HG02623 (cell line): ENCODE measurements at regions not wholly inside any gene's neighbourhood (a gene's known extent, or its start where the extent isn't known, plus 50 kb on each side); places are given as distances from the start of the nearest gene placed in this dataset.
"Not testable (repeated sequence)": the region's sequence is repeated elsewhere in the genome, so short reads cannot be mapped to it uniquely, and the experiment has no call there.

Experiments used
- ATAC-seq: cut with Tn5 transposase; IDR thresholded peaks from one replicate; pipeline ENCODE4 v1.9.1; 2021; ENCODE audit warnings: moderate library complexity; ENCODE audit not compliant: unreplicated experiment

DNA sequence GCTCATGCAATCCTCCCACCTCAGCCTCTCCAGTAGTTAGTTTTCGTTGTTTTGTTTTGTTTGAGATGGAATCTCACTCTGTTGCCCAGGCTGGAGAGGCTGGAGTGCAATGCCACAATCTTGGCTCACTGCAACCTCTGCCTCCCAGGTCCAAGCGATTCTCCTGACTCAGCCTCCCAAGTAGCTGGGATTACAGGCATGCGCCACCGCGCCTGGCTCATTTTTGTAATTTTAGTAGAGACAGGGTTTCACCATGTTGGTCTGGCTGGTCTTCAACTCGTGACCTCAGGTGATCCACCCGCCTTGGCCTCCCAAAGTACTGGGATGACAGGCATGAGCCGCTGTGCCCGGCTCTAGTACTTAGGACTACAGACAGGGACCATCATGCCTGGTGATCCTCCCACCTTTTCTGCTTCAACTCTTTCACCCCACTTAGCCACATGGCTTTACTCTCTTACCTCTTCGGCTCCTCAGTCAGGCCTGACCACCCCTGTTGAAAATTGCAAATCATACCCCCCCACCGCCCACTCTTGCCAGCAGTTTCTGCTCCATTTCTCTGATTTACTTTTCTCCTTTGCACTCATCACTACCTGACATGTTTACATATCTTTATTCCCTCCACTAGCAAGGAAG is 157.1 kb upstream of the GRK3 start:
- no peak for ATAC-seq

- ATAC-seq: no peak
Observed at GRCh38 chr22:25407859-25408229, 156.6 kb upstream of the GRK3 start.

DNA sequence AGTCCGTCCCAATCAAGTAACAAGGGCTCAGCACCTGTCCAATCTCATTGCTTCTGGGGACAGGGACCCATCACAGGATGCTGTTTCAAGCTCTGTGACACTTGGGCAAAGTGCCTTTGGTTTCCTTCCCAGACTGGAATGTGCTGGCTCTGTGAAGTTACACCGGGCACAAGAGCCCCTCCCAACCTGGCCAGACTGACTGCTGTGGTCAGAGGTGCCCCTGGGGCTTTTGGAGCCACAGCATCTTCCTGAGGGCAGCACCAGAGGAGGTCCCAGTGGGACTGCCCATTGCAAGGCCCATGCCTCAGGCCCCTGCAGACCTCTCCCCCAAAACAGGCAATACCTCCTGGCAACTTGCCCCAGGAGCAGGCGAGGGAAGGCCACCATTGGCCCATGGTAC is 155.2 kb upstream of the GRK3 start:
- no peak for ATAC-seq

GRCh38 chr22:25410849-25411248 is 153.6 kb upstream of the GRK3 start:
- ATAC-seq: no peak

DNA sequence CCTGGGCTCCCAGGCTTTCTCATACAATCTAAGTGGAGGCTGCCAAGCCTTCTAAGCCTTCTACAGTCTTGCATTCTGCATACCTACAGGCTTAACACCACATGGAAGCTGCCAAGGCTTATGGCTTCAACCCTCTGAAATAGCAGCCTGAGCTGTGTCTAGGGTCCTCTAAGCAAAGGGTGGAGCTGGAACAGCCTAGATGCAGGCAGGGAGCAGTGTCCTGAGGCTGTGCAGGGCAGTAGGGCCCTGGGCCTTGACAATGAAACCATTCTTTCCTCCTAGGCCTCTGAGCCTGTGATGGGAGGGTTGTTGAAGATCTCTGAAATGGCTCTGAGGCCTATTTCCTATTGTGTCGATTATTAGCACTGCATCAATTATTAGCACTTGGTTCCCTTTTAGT is 150.9 kb upstream of the GRK3 start:
- no peak for ATAC-seq

GRCh38 chr22:25415731-25416130 is 148.7 kb upstream of the GRK3 start:
- ATAC-seq: not testable (repeated sequence)

DNA sequence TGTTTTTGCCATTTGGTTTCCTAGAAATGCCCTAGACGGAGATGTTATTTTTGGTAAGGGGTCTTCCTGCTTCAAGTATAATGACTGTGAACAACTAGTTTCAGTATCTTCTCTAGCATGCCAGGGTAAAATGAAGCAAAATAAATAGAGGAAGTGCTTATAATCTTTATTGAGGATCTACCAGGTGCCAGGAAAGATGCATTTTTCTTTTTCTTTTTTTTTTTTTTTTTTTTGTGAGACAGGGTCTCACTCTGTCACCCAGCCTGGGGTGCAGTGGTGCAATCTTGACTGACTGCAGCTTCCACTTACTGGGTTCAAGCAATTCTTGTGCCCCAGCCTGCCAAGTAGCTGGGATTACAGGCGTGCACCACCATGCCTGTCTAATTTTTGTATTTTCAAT is 146.6 kb upstream of the GRK3 start:
- ATAC-seq: not testable (repeated sequence)

DNA sequence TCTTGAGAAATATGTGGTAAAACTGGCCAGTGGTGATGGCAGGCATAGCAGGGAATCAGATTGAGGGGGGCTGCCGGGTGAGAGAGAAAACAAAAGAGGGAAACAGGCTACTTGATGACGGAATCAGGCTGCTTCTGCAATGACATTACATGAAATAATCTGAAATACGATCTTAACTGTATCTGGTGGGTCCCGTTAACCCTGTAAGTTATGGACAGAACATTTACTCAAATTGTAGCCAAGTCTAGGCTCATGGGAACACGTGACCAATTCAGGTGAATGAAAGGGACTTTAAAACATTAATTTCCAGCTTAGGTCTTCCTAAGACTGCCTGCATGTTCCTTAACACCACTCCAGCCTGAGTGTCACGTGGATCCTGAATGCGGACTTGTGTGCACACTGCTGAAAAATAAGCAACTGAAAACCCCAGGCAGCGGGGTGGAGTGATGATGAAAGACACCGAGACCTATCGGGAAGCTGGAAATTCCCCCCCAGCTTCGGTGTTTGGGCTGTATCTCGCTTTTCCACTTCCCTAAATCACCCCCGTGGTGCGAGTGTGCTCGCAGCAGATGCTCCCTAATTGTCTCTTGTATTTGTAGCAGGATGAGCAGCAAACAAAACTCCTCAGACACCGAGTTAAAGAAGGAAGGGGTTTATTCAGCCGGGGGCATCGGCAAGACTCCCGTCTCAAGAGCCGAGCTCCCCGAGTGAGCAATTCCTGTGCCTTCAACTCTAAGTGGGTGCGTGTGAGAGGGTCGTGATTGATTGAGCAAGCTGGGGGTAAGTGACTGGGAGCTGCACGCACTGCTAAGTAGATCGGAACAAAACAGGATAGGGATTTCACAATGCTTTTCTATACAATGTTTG is 145.0 kb upstream of the GRK3 start:
- ATAC-seq: no peak

DNA sequence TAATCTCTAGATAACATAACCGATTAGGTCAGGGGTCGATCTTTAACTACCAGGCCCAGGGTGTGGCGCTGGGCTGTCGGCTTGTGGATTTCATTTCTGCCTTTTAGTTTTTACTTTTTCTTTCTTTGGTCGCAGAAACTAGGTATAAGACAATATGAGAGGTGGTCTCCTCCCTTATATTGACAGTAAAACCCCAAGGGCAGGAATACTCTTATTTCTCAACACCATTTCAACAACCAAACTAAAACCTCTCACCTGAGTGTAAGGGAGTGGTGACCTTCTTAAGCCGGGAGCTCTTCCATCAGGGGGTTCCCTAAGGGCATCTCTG is 144.4 kb upstream of the GRK3 start:
- ATAC-seq: not testable (repeated sequence)

DNA sequence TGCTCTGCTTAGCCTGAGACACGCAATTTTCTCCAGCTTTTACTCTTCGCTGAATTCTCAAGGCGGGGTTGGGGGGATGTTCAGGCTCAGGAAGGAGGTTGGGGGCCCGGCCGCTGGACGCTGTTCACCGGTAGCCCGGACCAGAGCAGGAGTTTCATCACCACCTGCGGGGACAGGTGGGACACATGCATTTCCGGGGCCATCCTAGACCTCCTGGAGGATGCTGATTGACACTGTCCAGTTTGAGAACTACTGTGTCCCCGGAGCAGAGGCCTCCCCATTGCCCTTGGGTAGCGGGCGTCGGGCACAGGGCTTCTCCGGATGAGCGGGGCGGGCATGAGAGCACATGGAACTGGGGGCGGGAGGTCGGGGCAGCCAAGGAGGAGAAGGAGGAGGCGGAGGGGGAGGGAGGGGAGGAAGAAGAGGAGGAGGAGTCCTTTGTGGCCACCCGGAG is 144.0 kb upstream of the GRK3 start:
- ATAC-seq: no peak

GRCh38 chr22:25420925-25421904 is 143.3 kb upstream of the GRK3 start:
- ATAC-seq: no peak

GRCh38 chr22:25426530-25427308 is 137.8 kb upstream of the GRK3 start:
- not testable (repeated sequence) for ATAC-seq

GRCh38 chr22:25431637-25432342 is 132.7 kb upstream of the GRK3 start:
- ATAC-seq: not testable (repeated sequence)

DNA sequence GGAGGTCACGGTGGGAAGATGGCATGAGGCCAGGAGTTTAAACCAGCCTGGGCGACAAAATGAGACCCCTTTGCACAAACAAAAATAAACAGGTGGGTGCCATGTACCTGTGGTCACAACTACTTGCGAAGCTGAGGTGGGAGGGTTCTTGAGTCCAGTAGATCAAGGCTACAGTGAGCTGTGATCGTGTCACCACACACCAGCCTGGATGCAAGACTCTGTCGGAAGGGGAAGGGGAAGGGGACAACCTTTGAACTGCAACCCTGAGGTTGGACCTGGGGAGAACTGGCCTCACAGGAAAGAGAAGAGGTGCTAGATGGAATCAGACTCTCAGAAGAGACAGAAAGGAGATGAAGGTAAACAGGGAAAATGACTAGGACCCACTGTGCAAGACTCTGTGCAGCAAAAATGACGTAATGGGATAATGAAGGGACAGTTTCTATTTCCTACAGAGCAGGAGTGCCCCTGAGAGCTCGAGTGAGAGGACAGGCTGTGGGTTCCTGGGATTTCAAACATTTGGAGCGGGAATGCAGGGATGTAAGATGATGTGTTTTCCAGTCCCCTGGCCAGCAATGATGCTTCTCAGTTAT is 131.0 kb upstream of the GRK3 start:
- not testable (repeated sequence) for ATAC-seq

DNA sequence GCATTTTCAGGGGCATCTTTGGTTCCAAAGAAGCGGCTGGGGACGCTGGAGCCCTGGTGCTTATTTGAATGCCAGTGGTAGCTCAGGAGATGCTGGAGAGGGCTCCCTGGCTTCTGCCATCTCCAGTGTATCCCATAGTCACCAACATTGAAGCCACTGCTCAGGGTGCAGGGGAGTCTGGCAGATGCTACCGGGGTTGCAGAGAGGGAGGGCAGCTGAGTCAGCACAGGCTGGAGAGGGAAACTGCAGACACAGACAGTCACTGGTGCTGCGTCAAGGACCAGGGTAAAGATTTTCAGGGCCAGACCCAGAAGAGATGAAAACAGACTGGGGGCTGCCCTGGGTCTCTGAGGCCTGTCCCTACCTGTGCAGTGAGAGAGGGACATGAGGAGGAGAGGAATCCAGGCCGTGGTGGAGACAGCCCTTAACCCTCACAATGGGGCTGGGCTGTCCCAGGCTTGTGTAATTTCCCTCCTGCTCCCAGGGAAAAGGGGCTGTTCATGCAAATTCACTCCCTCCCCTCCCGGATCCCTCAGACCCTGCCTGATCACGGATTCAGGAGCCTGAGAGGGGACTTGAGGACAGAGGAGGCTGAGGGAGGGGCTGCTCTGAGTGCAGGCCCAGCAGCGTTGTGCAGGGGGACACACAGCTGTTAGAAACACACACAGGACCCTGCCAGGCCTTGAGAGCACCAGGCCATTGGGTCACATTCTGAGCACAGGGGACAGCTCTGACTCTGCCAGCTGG is 126.9 kb upstream of the GRK3 start:
- no peak for ATAC-seq

GRCh38 chr22:25447067-25447685 is 117.3 kb upstream of the GRK3 start:
- ATAC-seq: no peak

DNA sequence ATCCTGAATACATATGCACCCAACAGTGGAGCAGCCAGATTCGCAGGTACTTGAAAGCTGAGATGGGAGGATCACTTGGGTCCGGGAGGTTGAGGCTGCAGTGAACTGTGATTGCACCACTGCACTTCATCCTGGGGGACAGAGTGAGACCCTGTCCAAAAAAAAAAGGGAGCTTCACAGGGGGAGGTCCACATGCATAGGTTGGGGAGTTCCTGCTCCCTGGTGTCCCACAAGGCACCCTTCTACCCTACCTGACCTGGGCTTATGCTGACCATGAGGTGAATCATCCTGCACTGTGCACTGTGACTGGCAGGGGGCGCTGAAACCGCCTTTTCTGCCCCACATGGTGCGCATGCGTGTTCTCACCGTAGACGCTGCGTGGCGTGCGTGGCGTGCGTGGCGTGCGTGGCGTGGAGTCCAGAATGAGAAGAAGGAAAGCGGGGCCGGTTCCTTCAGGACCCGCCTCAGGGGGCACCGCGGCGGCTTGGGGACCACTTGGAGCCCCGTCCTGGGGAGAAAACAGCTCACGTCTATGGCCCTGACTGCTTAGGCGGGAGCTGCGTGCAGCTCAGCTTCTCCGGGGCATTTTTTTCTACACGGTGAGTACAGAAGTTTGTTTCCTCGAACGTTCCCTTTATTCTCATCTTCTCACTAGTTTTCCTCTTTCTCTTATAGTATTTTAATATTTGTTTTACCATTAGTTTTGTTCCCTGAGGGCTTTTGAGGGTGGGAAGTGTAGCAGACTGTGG is 116.6 kb upstream of the GRK3 start:
- peak; percentile 66 for ATAC-seq
